Breast epithelium (tissue), 4 donors: ENCODE measurements at regions not wholly inside any gene's neighbourhood (a gene's known extent, or its start where the extent isn't known, plus 50 kb on each side); places are given as distances from the start of the nearest gene placed in this dataset.
"Not testable (repeated sequence)": the region's sequence is repeated elsewhere in the genome, so short reads cannot be mapped to it uniquely, and the experiment has no call there.

Experiments
- DNase-seq, 2 donors: peaks; one replicate each; pipeline ENCODE4 v3.0.0-alpha.2; 2019; ENCODE audit warnings: low spot score in 2 of 2
- H3K27ac ChIP-seq, 2 donors: fragments of 200-600 bp; sonication (generic) in 1 of 2; one replicate each; pipeline ENCODE4 v1.5.1; 2016 to 2019; ENCODE audit warnings: mild to moderate bottlenecking in 1 of 2
- H3K27me3 ChIP-seq, 2 donors: fragments of 200-600 bp; sonication (generic) in 1 of 2; one replicate each; pipeline versions ENCODE4 v1.5.1 to v1.6.0; 2017 to 2019; ENCODE audit warnings: control low read depth in 1 of 2, mild to moderate bottlenecking in 1 of 2
- H3K36me3 ChIP-seq: fragments of 200-600 bp; one replicate; pipeline ENCODE4 v1.5.1; 2019
- H3K4me1 ChIP-seq, 2 donors: fragments of 200-600 bp; sonication (generic); one replicate each; pipeline ENCODE4 v1.5.1; 2016 to 2019; ENCODE audit warnings: control low read depth in 1 of 2
- H3K4me3 ChIP-seq, 3 donors: fragments of 200-600 bp; sonication (generic); 1 replicate in 2 of 3; 2 replicates in 1 of 3; pipeline ENCODE4 v1.5.1; 2016 to 2019; ENCODE audit warnings: mild to moderate bottlenecking in 3 of 3, moderate library complexity in 2 of 3
- H3K9me3 ChIP-seq, 2 donors: fragments of 200-600 bp; sonication (generic) in 1 of 2; one replicate each; pipeline ENCODE4 v1.5.1; 2016 to 2019; ENCODE audit warnings: control low read depth in 1 of 2
- CTCF ChIP-seq, 3 donors: fragments of 450-650 bp; IDR thresholded peaks; one replicate each; pipeline ENCODE4 v1.5.1; 2016 to 2017; ENCODE audit warnings: antibody characterized with exemption in 3 of 3, mild to moderate bottlenecking in 3 of 3, moderate library complexity in 3 of 3
- POLR2A ChIP-seq: fragments of 450-650 bp; IDR thresholded peaks from one replicate; pipeline ENCODE4 v1.6.1; 2016; ENCODE audit warnings: antibody characterized with exemption, mild to moderate bottlenecking, moderate library complexity
- POLR2AphosphoS5 ChIP-seq, 3 donors: sonication (generic); formaldehyde crosslinking; IDR thresholded peaks; one replicate each; pipeline ENCODE4 v1.6.1; 2017; ENCODE audit warnings: antibody characterized with exemption in 3 of 3
- intact Hi-C: fragments of 100-400 bp; cut with DNase I; formaldehyde crosslinking; loops from one replicate; pipeline ENCODE4 v1.15.1; 2023; ENCODE audit warnings: low total_unique reads

- H3K9me3 ChIP-seq: no peaks in the 10 kb centered on the region
- no peak for DNase-seq
- H3K36me3 ChIP-seq: no peaks in the 10 kb centered on the region
- no peak for TF ChIP-seq CTCF (IDR thresholded peaks at IDR 0.05)
- TF ChIP-seq POLR2A: no peak
- TF ChIP-seq POLR2AphosphoS5 (IDR thresholded peaks at IDR 0.05): no peak
- peaks cover 7 to 84% of the 10 kb centered on the region in 2 donors for H3K27me3 ChIP-seq
- intact Hi-C loops: no loop called here
- no peak overlapping the region for H3K27ac ChIP-seq
- H3K4me1 ChIP-seq: peaks cover 0 to 5% of the 10 kb centered on the region in 2 donors
- H3K4me3 ChIP-seq: no peak overlapping the region
Observed at GRCh38 chr10:100660945-100661344, 84.4 kb upstream of the PAX2 start.

- Histone ChIP-seq H3K27me3 (peaks cover 4 to 78% of the 10 kb centered on the region in 2 donors), H3K9me3 (no peaks in the 10 kb centered on the region), H3K27ac (no peak overlapping the region), H3K4me1 (peaks cover 0 to under 1% of the 10 kb centered on the region in 2 donors), H3K4me3 (no peak overlapping the region), H3K36me3 (no peaks in the 10 kb centered on the region)
- no peak for DNase-seq
- intact Hi-C loops: no loop called here
- TF ChIP-seq POLR2AphosphoS5 (IDR thresholded peaks at IDR 0.05) (no peak), POLR2A (no peak), CTCF (IDR thresholded peaks at IDR 0.05) (no peak)
Observed at GRCh38 chr10:100661520-100661919, 83.9 kb upstream of the PAX2 start.

- H3K4me1 ChIP-seq: no peaks in the 10 kb centered on the region
- TF ChIP-seq POLR2AphosphoS5 (IDR thresholded peaks at IDR 0.05) (no peak), POLR2A (no peak), CTCF (IDR thresholded peaks at IDR 0.05) (no peak)
- H3K36me3 ChIP-seq: no peaks in the 10 kb centered on the region
- intact Hi-C loops: no loop called here
- no peak overlapping the region for H3K4me3 ChIP-seq
- DNase-seq: no peak
- H3K27me3 ChIP-seq: peaks cover 4 to 78% of the 10 kb centered on the region in 2 donors
- no peaks in the 10 kb centered on the region for H3K9me3 ChIP-seq
- no peak overlapping the region for H3K27ac ChIP-seq
Observed at GRCh38 chr10:100662067-100662466, 83.3 kb upstream of the PAX2 start.

GRCh38 chr10:100664316-100665149 lies 80.8 kb upstream of the PAX2 start:
- Histone ChIP-seq H3K27ac (no peak overlapping the region), H3K4me1 (no peaks in the 10 kb centered on the region), H3K27me3 (peaks cover 4 to 76% of the 10 kb centered on the region in 2 donors), H3K36me3 (no peaks in the 10 kb centered on the region), H3K4me3 (no peak overlapping the region), H3K9me3 (no peaks in the 10 kb centered on the region)
- intact Hi-C loops: no loop called here
- TF ChIP-seq POLR2A (no peak), POLR2AphosphoS5 (IDR thresholded peaks at IDR 0.05) (no peak), CTCF (IDR thresholded peaks at IDR 0.05) (no peak)
- no peak for DNase-seq

GRCh38 chr10:100666634-100667033 lies 78.7 kb upstream of the PAX2 start:
- H3K9me3 ChIP-seq, H3K4me3 ChIP-seq, H3K4me1 ChIP-seq, DNase-seq, H3K27ac ChIP-seq, H3K36me3 ChIP-seq, intact Hi-C loops: not testable (repeated sequence)
- H3K27me3 ChIP-seq: peaks cover 4 to 76% of the 10 kb centered on the region in 2 donors
